ENCODE measurements at regions not wholly inside any gene's neighbourhood (a gene's known extent, or its start where the extent isn't known, plus 50 kb on each side); places are given as distances from the start of the nearest gene placed in this dataset.
A peak's percentile ranks its signal among the peaks of the same experiment; 100 is the strongest.

GRCh38 chr11:88415495-88415894 is 78.0 kb upstream of the CTSC start:
- Mint-ChIP-seq H3K36me3 (no peaks in the 10 kb centered on the region), H3K27ac (no peak overlapping the region), H3K4me3 (no peak overlapping the region), H3K4me1 (peaks cover 32% of the 10 kb centered on the region), H3K27me3 (ENCODE audit: low read depth in 3 of 3) (no peaks in the 10 kb centered on the region), H3K9me3 (peaks cover 0 to 3% (median 0%) of the 10 kb centered on the region in 7 donors)
- Histone ChIP-seq H3K79me2 (ENCODE audit: insufficient read depth, low read length) (no peaks in the 10 kb centered on the region), H3K27me3 (ENCODE audit: control insufficient read depth in 2 of 2, insufficient read depth in 2 of 2, low read length in 2 of 2) (no peaks in the 10 kb centered on the region), H3K4me1 (ENCODE audit: control insufficient read depth in 1 of 2, insufficient read depth in 2 of 2, low read length in 2 of 2) (peaks cover 26 to 32% of the 10 kb centered on the region in 2 donors), H3K9me3 (replicated peaks in 1 of 2; ENCODE audit: control insufficient read depth in 1 of 2, insufficient read depth in 1 of 2, low read length in 2 of 2) (no peaks in the 10 kb centered on the region), H3K4me2 (replicated peaks; ENCODE audit: extremely low read depth, low read length, poor library complexity, severe bottlenecking) (no peak overlapping the region), H4K20me1 (ENCODE audit: insufficient read depth, low read length) (no peaks in the 10 kb centered on the region), H2AFZ (ENCODE audit: insufficient read depth, low read depth, low read length, poor library complexity, severe bottlenecking) (no peak overlapping the region), H3K4me3 (replicated peaks in 1 of 3; ENCODE audit: low read depth in 2 of 3, low read length in 3 of 3) (no peak overlapping the region), H3K27ac (ENCODE audit: low read depth in 1 of 2, low read length in 2 of 2) (no peak overlapping the region), H3K36me3 (replicated peaks in 1 of 2; ENCODE audit: control insufficient read depth in 1 of 2, insufficient read depth in 2 of 2, low read length in 2 of 2) (no peaks in the 10 kb centered on the region), H3K9ac (ENCODE audit: insufficient read depth, low read length, poor library complexity, severe bottlenecking) (no peak overlapping the region)
- TF ChIP-seq CTCF (IDR thresholded peaks at IDR 0.05), result no peak
- no peak for DNase-seq
- no CpG with 5 or more reads among the region's 1 CpG for WGBS (ENCODE audit: insufficient coverage)
- intact Hi-C loops (cut with micrococcal nuclease), result no loop called here

- H3K4me3 ChIP-seq (replicated peaks in 1 of 3; ENCODE audit: low read depth in 2 of 3, low read length in 3 of 3), result no peak overlapping the region
- H3K9me3 Mint-ChIP-seq, result peaks cover 0 to 3% (median 0%) of the 10 kb centered on the region in 7 donors
- H4K20me1 ChIP-seq (ENCODE audit: insufficient read depth, low read length), result no peaks in the 10 kb centered on the region
- peaks cover 27% of the 10 kb centered on the region for H3K4me1 Mint-ChIP-seq
- H3K36me3 ChIP-seq (replicated peaks in 1 of 2; ENCODE audit: control insufficient read depth in 1 of 2, insufficient read depth in 2 of 2, low read length in 2 of 2), result no peaks in the 10 kb centered on the region
- DNase-seq, result no peak
- H3K79me2 ChIP-seq (ENCODE audit: insufficient read depth, low read length), result no peaks in the 10 kb centered on the region
- H3K27me3 Mint-ChIP-seq (ENCODE audit: low read depth in 3 of 3), result no peaks in the 10 kb centered on the region
- H3K27me3 ChIP-seq (ENCODE audit: control insufficient read depth in 2 of 2, insufficient read depth in 2 of 2, low read length in 2 of 2), result no peaks in the 10 kb centered on the region
- intact Hi-C loops (cut with micrococcal nuclease), result no loop called here
- H3K27ac ChIP-seq (ENCODE audit: low read depth in 1 of 2, low read length in 2 of 2), result peak overlapping the region in 1 of 2 donors; percentile 47
- no peak overlapping the region for H2AFZ ChIP-seq (ENCODE audit: insufficient read depth, low read depth, low read length, poor library complexity, severe bottlenecking)
- no peak overlapping the region for H3K9ac ChIP-seq (ENCODE audit: insufficient read depth, low read length, poor library complexity, severe bottlenecking)
- H3K4me1 ChIP-seq (ENCODE audit: control insufficient read depth in 1 of 2, insufficient read depth in 2 of 2, low read length in 2 of 2), result peaks cover 21 to 27% of the 10 kb centered on the region in 2 donors
- no peaks in the 10 kb centered on the region for H3K36me3 Mint-ChIP-seq
- H3K4me2 ChIP-seq (replicated peaks; ENCODE audit: extremely low read depth, low read length, poor library complexity, severe bottlenecking), result peak overlapping the region; percentile 48
- WGBS (ENCODE audit: insufficient coverage), result 17% methylated on average over 2 of the region's 3 CpGs
- peak overlapping the region in 4 of 7 donors; percentile 6 to 84 (median 77) for H3K27ac Mint-ChIP-seq
- no peaks in the 10 kb centered on the region for H3K9me3 ChIP-seq (replicated peaks in 1 of 2; ENCODE audit: control insufficient read depth in 1 of 2, insufficient read depth in 1 of 2, low read length in 2 of 2)
- TF ChIP-seq CTCF (IDR thresholded peaks at IDR 0.05), result no peak
- peak overlapping the region in 1 of 2 donors; percentile 14 for H3K4me3 Mint-ChIP-seq
Measured at GRCh38 chr11:88414981-88415413, 77.5 kb upstream of the CTSC start.
